HL-60 (cell line): ENCODE measurements at regions not wholly inside any gene's neighbourhood (a gene's known extent, or its start where the extent isn't known, plus 50 kb on each side); places are given as distances from the start of the nearest gene placed in this dataset.

Source experiments
- DNase-seq, 2 experiments: peaks; one replicate each; pipeline ENCODE4 v3.0.0-alpha.2; 2010 to 2020; ENCODE audit warnings: low read depth in 1 of 2, low spot score in 1 of 2
- H3K27ac ChIP-seq: fragments of 250-450 bp; sonication (Bioruptor Pico); replicated peaks from 2 replicates; pipeline ENCODE4 v1.5.1; 2020; ENCODE audit warnings: mild to moderate bottlenecking, moderate library complexity
- H3K27me3 ChIP-seq: fragments of 250-450 bp; sonication (Bioruptor Pico); 2 replicates; pipeline ENCODE4 v1.5.1; 2021; ENCODE audit warnings: mild to moderate bottlenecking, moderate library complexity; ENCODE audit not compliant: insufficient read depth, poor library complexity, severe bottlenecking
- H3K4me3 ChIP-seq: replicated peaks from 2 replicates; pipeline ENCODE4 v1.5.1; 2011; ENCODE audit warnings: mild to moderate bottlenecking, control low read depth, low read length; ENCODE audit not compliant: insufficient read depth
- GABPA ChIP-seq: IDR thresholded peaks from 2 replicates; pipeline ENCODE4 v1.6.1; 2012; ENCODE audit warnings: low read depth
- POLR2AphosphoS5 ChIP-seq: IDR thresholded peaks from 2 replicates; pipeline ENCODE4 v1.6.1; 2012; ENCODE audit warnings: low read depth
- SPI1 ChIP-seq: IDR thresholded peaks from 2 replicates; pipeline ENCODE4 v1.6.1; 2012; ENCODE audit warnings: low read depth, mild to moderate bottlenecking, borderline replicate concordance
- TF ChIP-seq, protein P1 (sequence below): IDR thresholded peaks from one replicate; pipeline ENCODE4 v1.5.1; 2011; ENCODE audit warnings: low read length, control low read depth, inconsistent platforms; ENCODE audit not compliant: insufficient read depth
- TF ChIP-seq, protein P2 (sequence below): IDR thresholded peaks from 2 replicates; pipeline ENCODE4 v1.6.1; 2012; ENCODE audit warnings: low read depth; ENCODE audit not compliant: insufficient replicate concordance

DNA sequence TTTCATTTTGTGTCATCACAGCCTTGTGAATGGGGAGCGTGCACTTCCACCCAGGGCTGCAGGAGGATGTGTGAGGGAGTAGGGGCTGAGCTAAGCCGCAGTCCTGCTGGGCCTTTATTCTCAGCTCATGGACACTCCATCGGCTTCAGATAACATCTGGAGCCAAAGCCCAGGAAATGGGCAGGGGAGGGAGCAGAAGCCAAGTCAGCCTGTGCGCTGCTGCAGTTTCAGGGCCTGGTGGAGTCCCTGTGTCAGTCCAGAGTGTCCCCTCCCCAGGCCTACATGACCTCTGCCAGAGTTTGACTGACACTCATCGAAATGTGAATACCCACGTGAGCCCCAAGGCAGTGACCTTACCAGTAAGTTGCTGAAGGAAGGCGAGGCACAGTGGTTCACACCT, 242.2 kb downstream of the LOXHD1 start:
- no peak for DNase-seq
- no peak overlapping the region for H3K27ac ChIP-seq
- TF ChIP-seq, protein P1, sequence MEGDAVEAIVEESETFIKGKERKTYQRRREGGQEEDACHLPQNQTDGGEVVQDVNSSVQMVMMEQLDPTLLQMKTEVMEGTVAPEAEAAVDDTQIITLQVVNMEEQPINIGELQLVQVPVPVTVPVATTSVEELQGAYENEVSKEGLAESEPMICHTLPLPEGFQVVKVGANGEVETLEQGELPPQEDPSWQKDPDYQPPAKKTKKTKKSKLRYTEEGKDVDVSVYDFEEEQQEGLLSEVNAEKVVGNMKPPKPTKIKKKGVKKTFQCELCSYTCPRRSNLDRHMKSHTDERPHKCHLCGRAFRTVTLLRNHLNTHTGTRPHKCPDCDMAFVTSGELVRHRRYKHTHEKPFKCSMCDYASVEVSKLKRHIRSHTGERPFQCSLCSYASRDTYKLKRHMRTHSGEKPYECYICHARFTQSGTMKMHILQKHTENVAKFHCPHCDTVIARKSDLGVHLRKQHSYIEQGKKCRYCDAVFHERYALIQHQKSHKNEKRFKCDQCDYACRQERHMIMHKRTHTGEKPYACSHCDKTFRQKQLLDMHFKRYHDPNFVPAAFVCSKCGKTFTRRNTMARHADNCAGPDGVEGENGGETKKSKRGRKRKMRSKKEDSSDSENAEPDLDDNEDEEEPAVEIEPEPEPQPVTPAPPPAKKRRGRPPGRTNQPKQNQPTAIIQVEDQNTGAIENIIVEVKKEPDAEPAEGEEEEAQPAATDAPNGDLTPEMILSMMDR, result no peak
- TF ChIP-seq, protein P2, sequence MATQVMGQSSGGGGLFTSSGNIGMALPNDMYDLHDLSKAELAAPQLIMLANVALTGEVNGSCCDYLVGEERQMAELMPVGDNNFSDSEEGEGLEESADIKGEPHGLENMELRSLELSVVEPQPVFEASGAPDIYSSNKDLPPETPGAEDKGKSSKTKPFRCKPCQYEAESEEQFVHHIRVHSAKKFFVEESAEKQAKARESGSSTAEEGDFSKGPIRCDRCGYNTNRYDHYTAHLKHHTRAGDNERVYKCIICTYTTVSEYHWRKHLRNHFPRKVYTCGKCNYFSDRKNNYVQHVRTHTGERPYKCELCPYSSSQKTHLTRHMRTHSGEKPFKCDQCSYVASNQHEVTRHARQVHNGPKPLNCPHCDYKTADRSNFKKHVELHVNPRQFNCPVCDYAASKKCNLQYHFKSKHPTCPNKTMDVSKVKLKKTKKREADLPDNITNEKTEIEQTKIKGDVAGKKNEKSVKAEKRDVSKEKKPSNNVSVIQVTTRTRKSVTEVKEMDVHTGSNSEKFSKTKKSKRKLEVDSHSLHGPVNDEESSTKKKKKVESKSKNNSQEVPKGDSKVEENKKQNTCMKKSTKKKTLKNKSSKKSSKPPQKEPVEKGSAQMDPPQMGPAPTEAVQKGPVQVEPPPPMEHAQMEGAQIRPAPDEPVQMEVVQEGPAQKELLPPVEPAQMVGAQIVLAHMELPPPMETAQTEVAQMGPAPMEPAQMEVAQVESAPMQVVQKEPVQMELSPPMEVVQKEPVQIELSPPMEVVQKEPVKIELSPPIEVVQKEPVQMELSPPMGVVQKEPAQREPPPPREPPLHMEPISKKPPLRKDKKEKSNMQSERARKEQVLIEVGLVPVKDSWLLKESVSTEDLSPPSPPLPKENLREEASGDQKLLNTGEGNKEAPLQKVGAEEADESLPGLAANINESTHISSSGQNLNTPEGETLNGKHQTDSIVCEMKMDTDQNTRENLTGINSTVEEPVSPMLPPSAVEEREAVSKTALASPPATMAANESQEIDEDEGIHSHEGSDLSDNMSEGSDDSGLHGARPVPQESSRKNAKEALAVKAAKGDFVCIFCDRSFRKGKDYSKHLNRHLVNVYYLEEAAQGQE, result no peak
- TF ChIP-seq GABPA, result no peak
- no peak for TF ChIP-seq POLR2AphosphoS5
- TF ChIP-seq SPI1, result no peak
- H3K27me3 ChIP-seq, result no peaks in the 10 kb centered on the region
- H3K4me3 ChIP-seq, result no peak overlapping the region

DNA sequence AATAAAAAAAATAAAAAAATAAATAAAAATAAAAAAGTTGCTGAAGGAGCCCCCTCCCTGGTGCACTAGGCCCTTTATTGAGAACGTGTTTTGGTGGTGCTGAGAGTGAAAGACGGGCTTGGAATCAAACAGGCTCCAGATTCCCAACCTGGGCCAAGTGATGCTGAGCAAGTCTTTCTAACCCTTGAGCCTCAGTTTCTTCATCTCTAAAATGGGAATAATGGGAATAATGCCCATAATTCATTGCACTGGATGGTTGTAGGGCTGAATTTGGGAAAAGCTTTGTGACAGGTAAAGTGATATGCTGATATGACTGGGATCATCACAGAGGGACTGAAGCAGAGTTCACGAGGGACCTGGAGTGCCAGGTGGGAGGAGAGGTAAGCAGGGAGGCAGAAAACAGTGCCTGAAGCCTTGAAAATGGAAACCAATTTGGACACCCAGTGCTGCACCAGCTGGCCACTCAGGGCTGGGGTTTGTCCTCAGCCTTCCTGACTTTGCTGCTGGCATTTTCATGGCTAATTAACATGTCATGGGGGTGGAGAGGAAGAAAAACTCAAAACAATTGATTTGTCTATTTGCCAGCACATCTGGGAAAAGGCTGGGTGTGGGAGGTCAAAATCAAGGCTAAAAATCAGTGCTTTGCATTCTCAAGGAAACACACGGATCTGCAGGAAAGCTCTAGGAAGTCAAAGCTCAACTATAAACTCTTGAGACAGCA, 241.3 kb downstream of the LOXHD1 start:
- DNase-seq, result no peak
- no peaks in the 10 kb centered on the region for H3K27me3 ChIP-seq
- H3K4me3 ChIP-seq, result no peak overlapping the region
- no peak overlapping the region for H3K27ac ChIP-seq
- TF ChIP-seq, protein P1, result no peak
- TF ChIP-seq POLR2AphosphoS5 (no peak), SPI1 (no peak), GABPA (no peak)
- TF ChIP-seq, protein P2, result no peak

DNA sequence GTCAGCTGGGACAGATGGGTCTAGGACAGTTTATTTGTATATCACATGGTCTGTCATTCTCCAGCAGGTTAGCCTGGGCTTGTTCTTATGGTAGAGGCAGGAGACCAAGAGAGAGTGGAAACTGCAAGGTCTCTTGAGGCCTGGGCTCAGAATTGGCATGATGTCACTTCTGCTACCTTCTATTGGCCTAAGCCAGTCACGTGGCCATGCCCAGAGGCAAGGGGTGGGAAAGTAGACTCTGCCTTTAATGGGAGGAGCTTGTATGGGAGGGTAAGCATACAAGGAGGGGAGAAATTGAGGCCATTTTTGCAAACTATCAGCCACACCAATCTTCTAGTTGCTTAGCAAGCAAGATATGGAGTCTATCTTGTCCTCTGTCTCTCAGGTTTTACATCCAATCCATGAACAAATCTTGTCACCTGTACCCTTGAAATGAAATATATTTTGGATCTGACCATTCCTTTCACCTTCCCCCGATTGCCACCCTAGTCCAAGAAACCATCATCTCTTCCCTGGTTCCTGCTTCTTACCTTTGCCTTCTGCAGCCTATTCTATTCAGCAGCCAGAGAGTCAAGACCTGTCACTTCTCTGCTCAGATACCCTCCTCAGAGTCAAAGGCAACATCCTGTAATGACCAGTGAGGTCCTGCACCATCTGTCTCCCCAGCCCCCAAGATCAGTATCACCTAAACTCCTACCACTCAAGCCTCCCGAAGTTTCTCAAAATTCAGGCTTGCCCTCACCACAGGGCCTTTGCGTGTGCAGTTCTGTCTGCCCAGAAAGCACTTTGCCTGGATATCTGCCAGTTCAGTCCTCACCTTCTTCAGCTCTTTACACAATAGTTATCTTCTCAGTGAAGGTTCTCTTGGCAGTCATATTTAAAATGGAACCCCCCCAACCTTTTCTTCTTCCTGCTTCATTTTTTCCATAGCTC, 240.0 kb downstream of the LOXHD1 start:
- Histone ChIP-seq H3K27ac (no peak overlapping the region), H3K4me3 (no peak overlapping the region), H3K27me3 (no peaks in the 10 kb centered on the region)
- no peak for DNase-seq
- TF ChIP-seq SPI1, result no peak
- TF ChIP-seq, protein P2, result no peak
- TF ChIP-seq GABPA, result no peak
- TF ChIP-seq, protein P1, result no peak
- TF ChIP-seq POLR2AphosphoS5, result no peak
